ENCODE measurements at regions not wholly inside any gene's neighbourhood (a gene's known extent, or its start where the extent isn't known, plus 50 kb on each side); places are given as distances from the start of the nearest gene placed in this dataset.

GRCh38 chr12:103085541-103085940, 128.1 kb downstream of the ASCL1 start:
- H3K27me3 ChIP-seq: no peaks in the 10 kb centered on the region
- TF ChIP-seq EP300 (IDR thresholded peaks at IDR 0.05) (no peak), POLR2A (IDR thresholded peaks at IDR 0.05) (no peak)
- TF ChIP-seq, protein P1, sequence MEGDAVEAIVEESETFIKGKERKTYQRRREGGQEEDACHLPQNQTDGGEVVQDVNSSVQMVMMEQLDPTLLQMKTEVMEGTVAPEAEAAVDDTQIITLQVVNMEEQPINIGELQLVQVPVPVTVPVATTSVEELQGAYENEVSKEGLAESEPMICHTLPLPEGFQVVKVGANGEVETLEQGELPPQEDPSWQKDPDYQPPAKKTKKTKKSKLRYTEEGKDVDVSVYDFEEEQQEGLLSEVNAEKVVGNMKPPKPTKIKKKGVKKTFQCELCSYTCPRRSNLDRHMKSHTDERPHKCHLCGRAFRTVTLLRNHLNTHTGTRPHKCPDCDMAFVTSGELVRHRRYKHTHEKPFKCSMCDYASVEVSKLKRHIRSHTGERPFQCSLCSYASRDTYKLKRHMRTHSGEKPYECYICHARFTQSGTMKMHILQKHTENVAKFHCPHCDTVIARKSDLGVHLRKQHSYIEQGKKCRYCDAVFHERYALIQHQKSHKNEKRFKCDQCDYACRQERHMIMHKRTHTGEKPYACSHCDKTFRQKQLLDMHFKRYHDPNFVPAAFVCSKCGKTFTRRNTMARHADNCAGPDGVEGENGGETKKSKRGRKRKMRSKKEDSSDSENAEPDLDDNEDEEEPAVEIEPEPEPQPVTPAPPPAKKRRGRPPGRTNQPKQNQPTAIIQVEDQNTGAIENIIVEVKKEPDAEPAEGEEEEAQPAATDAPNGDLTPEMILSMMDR (IDR thresholded peaks at IDR 0.05): no peak
- H3K4me1 ChIP-seq (ENCODE audit: insufficient read depth): peaks cover 1% of the 10 kb centered on the region
- 79 to 82% (median 80%) methylated on average over 5 of the region's 5 CpGs for whole genome bisulfite sequencing, 3 donors
- H3K4me3 ChIP-seq: no peak overlapping the region
- no peak for DNase-seq
- no peak overlapping the region for H3K27ac ChIP-seq
- intact Hi-C loops (cut with DNase I): no loop called here
- H3K36me3 ChIP-seq: no peaks in the 10 kb centered on the region
- H3K9me3 ChIP-seq: no peaks in the 10 kb centered on the region

DNA sequence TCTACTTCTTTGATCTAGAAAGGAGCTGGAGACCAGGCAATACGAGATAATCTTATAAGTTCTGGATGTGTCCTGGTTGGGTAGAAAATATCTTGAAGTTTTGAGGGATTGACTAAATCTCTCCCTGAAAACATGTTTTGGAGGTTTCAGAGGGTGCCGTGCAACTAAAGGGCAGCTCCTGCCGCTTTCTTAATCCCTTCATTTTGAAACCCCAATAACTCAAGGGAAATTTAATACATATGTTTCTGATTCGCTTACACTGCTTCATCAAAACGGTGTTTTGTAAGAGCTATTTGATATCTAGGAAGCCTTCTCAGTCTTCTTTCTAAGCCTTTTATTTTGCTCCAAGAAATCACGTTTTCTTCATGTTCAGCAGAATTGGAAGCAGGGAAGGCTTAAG, 129.0 kb downstream of the ASCL1 start:
- intact Hi-C loops (cut with DNase I): no loop called here
- WGBS, 3 donors: 5 to 20% (median 8%) methylated on average over 6 of the region's 6 CpGs
- DNase-seq: no peak
- no peaks in the 10 kb centered on the region for H3K9me3 ChIP-seq
- H3K36me3 ChIP-seq: no peaks in the 10 kb centered on the region
- H3K27me3 ChIP-seq: no peaks in the 10 kb centered on the region
- H3K27ac ChIP-seq: peak overlapping the region in 1 of 2 donors; percentile 50
- H3K4me3 ChIP-seq: no peak overlapping the region
- TF ChIP-seq EP300 (IDR thresholded peaks at IDR 0.05) (no peak), POLR2A (IDR thresholded peaks at IDR 0.05) (no peak)
- TF ChIP-seq, protein P1 (IDR thresholded peaks at IDR 0.05): no peak
- H3K4me1 ChIP-seq (ENCODE audit: insufficient read depth): peaks cover 1% of the 10 kb centered on the region

DNA sequence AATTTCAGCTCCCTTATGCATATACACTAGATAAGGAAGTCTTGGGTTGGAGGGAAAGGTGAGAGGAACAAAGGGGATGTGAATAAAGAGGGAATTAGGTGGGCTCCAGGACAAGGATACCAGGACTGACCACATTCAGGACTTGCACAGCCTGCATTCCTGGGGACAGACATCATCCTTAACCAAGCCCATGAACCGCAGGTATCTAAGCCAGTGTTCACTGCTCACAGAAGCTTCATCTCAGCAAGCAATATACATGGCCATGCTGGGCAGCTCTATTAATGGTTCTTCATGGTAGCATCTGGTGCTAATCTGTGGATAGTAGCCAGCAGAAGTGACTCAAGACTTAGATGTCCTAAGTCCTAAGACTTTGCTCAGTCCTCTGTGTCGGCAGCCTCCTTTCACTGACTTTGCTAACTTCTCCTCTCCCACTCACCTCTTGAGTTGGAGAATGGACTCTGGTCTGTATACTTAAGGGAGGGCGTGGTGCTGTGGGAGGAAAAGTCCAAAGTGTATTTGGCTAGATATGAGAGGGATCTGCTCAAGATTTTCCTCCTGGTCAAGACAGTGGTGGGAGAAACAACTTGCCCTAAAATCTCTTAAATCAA, 136.1 kb downstream of the ASCL1 start:
- DNase-seq: no peak
- Histone ChIP-seq H3K4me3 (no peak overlapping the region), H3K36me3 (no peaks in the 10 kb centered on the region), H3K4me1 (ENCODE audit: insufficient read depth) (no peaks in the 10 kb centered on the region), H3K9me3 (no peaks in the 10 kb centered on the region), H3K27me3 (no peaks in the 10 kb centered on the region), H3K27ac (no peak overlapping the region)
- TF ChIP-seq EP300 (IDR thresholded peaks at IDR 0.05) (no peak), POLR2A (IDR thresholded peaks at IDR 0.05) (no peak)
- TF ChIP-seq, protein P1 (IDR thresholded peaks at IDR 0.05): no peak
- 79 to 83% (median 80%) methylated on average over 3 of the region's 3 CpGs for WGBS, 3 donors
- intact Hi-C loops (cut with DNase I): no loop called here

DNA sequence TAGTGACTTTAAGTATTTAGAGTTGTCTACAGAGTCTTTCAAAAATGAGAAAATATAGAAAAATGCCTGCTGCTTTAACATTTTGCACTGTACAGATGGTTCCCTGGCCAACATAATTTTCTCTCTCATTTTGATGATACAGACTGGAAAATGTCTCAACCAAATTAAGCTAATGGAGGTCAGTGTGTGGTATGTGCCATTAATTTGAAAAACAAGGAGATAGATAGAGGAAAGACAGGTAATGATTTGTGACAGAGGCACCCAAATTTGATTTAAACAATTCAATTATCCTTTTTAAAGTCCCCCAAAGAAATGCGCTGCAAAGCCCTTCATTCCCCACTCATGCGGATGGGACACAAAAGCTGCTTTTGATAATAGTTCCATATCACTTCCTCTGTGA, 140.0 kb downstream of the ASCL1 start:
- TF ChIP-seq EP300 (IDR thresholded peaks at IDR 0.05): no peak
- TF ChIP-seq, protein P1 (IDR thresholded peaks at IDR 0.05): no peak
- no peak for TF ChIP-seq POLR2A (IDR thresholded peaks at IDR 0.05)
- WGBS, 3 donors: 95 to 97% (median 95%) methylated on average over 2 of the region's 2 CpGs

More for the DNA sequence above, 140.0 kb downstream of the ASCL1 start:
- no peaks in the 10 kb centered on the region for H3K36me3 ChIP-seq
- no peaks in the 10 kb centered on the region for H3K27me3 ChIP-seq
- no peak overlapping the region for H3K27ac ChIP-seq
- no peaks in the 10 kb centered on the region for H3K9me3 ChIP-seq
- no peak overlapping the region for H3K4me3 ChIP-seq
- H3K4me1 ChIP-seq (ENCODE audit: insufficient read depth): no peaks in the 10 kb centered on the region
- intact Hi-C loops (cut with DNase I): no loop called here
- no peak for DNase-seq

All from ovary (tissue), 7 donors.